ENCODE measurements at regions not wholly inside any gene's neighbourhood (a gene's known extent, or its start where the extent isn't known, plus 50 kb on each side); places are given as distances from the start of the nearest gene placed in this dataset.

DNA sequence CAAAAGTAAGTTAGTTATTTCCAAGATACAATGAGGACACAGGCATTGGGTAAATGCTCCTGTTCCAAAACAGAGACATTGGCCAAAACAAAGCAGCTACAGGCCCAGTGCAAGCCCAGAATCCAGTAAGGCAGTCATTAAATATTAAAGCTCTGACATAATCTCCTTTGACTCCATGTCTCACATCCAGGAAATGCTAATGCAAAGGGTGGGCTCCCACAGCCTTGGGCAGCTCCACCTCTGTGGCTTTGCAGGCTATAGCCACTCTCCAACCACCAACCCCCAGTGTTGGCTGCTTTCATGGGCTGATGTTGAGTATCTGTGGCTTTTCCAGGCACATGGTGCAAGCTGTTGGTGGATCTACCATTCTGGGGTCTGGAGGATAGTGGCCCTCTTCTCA lies 733.4 kb upstream of the SOX9 start:
- intact Hi-C loops (cut with micrococcal nuclease) = no loop called here
- DNase-seq = no peak
- CTCF ChIA-PET = no interaction called here

DNA sequence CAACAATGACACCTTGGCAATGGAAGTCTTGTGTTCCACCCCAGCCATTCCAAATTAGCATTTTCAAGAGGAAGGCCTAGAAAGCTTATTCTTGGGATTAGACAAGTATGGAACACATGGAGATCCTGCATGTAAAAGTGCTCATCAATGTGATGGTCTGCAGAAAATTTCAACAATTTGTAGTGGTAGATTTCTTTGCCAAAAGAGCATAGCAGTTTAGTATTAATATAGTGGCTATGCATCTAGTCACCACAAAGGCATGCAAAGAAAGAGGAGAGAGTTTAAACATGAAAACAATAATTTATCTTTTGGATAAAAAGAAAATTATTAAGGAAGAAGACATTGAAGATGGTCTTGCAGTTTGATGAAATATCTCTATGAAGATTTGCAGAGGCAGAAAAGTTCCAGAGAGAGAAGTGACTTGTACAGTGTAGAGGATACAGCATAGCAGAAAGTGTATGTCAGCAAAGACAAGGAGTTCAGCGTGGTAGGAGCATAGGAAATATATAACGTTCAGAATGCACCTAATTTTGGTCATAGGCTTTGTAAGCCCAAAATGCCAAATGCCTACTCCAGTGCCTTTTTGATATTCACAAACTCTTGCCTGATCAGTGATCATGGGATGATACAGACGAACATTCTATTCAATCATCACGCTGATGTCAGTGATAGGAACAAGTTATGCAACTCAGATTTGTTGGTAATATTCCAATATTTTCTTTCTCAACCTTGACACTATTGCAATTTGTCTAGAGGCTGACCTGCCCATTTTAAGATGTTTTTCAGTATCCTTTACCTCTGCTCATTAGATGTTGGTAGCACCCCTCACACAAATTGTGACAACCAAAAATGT lies 727.9 kb upstream of the SOX9 start:
- Histone ChIP-seq H3K4me2 (ENCODE audit: low read length) (no peak overlapping the region), H3K27ac (ENCODE audit: low read length) (no peak overlapping the region), H2AFZ (ENCODE audit: low read length) (no peak overlapping the region), H3K9ac (ENCODE audit: low read length) (no peak overlapping the region), H3K36me3 (ENCODE audit: low read depth, low read length) (no peaks in the 10 kb centered on the region), H3K9me2 (replicated peaks; ENCODE audit: low read length) (no peaks in the 10 kb centered on the region), H3K9me3 (ENCODE audit: low read length) (no peaks in the 10 kb centered on the region), H3K79me2 (ENCODE audit: low read length) (no peaks in the 10 kb centered on the region), H3K4me1 (ENCODE audit: insufficient read depth, low read length) (peaks cover 11% of the 10 kb centered on the region; the same call in 1 of the 2 replicates), H3K27me3 (ENCODE audit: low read length) (no peaks in the 10 kb centered on the region), H3F3A (ENCODE audit: low read length, unreplicated experiment) (no peaks in the 10 kb centered on the region), H4K20me1 (ENCODE audit: low read length) (no peaks in the 10 kb centered on the region), H3K4me3 (ENCODE audit: low read length) (no peak overlapping the region)
- intact Hi-C loops (cut with micrococcal nuclease) = no loop called here
- CTCF ChIA-PET = no interaction called here
- peak; percentile 41 for DNase-seq
- no peak for TF ChIP-seq EZH2phosphoT487 (IDR thresholded peaks at IDR 0.05; ENCODE audit: borderline replicate concordance, low read length)
- TF ChIP-seq, protein P1, sequence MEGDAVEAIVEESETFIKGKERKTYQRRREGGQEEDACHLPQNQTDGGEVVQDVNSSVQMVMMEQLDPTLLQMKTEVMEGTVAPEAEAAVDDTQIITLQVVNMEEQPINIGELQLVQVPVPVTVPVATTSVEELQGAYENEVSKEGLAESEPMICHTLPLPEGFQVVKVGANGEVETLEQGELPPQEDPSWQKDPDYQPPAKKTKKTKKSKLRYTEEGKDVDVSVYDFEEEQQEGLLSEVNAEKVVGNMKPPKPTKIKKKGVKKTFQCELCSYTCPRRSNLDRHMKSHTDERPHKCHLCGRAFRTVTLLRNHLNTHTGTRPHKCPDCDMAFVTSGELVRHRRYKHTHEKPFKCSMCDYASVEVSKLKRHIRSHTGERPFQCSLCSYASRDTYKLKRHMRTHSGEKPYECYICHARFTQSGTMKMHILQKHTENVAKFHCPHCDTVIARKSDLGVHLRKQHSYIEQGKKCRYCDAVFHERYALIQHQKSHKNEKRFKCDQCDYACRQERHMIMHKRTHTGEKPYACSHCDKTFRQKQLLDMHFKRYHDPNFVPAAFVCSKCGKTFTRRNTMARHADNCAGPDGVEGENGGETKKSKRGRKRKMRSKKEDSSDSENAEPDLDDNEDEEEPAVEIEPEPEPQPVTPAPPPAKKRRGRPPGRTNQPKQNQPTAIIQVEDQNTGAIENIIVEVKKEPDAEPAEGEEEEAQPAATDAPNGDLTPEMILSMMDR (conservative IDR thresholded peaks at IDR 0.05; ENCODE audit: low read depth, low read length) = no peak
- TF ChIP-seq EZH2 (IDR thresholded peaks at IDR 0.05; ENCODE audit: low read length, unreplicated experiment) = no peak
- POLR2A ChIA-PET (ENCODE audit: unreplicated experiment) = no interaction called here
- no TSS peak for BruUV-seq (replicated peaks)
- ATAC-seq = peak; percentile 31

More for the DNA sequence above, 733.4 kb upstream of the SOX9 start:
- Histone ChIP-seq H3K27me3 (ENCODE audit: low read length) (no peaks in the 10 kb centered on the region), H3K9me2 (replicated peaks; ENCODE audit: low read length) (no peaks in the 10 kb centered on the region), H3K36me3 (ENCODE audit: low read depth, low read length) (no peaks in the 10 kb centered on the region), H3K4me2 (ENCODE audit: low read length) (no peak overlapping the region), H2AFZ (ENCODE audit: low read length) (no peak overlapping the region), H3K4me1 (ENCODE audit: insufficient read depth, low read length) (peaks cover under 1% of the 10 kb centered on the region; the same call in 1 of the 2 replicates), H3K9ac (ENCODE audit: low read length) (no peak overlapping the region), H3K9me3 (ENCODE audit: low read length) (no peaks in the 10 kb centered on the region), H3K79me2 (ENCODE audit: low read length) (no peaks in the 10 kb centered on the region), H3K27ac (ENCODE audit: low read length) (no peak overlapping the region), H3K4me3 (ENCODE audit: low read length) (no peak overlapping the region), H3F3A (ENCODE audit: low read length, unreplicated experiment) (no peaks in the 10 kb centered on the region), H4K20me1 (ENCODE audit: low read length) (no peaks in the 10 kb centered on the region)
- TF ChIP-seq EZH2 (IDR thresholded peaks at IDR 0.05; ENCODE audit: low read length, unreplicated experiment) = no peak
- TF ChIP-seq, protein P1 (conservative IDR thresholded peaks at IDR 0.05; ENCODE audit: low read depth, low read length) = no peak
- no peak for TF ChIP-seq EZH2phosphoT487 (IDR thresholded peaks at IDR 0.05; ENCODE audit: borderline replicate concordance, low read length)
- no peak for ATAC-seq
- BruUV-seq (replicated peaks) = no TSS peak
- POLR2A ChIA-PET (ENCODE audit: unreplicated experiment) = no interaction called here

DNA sequence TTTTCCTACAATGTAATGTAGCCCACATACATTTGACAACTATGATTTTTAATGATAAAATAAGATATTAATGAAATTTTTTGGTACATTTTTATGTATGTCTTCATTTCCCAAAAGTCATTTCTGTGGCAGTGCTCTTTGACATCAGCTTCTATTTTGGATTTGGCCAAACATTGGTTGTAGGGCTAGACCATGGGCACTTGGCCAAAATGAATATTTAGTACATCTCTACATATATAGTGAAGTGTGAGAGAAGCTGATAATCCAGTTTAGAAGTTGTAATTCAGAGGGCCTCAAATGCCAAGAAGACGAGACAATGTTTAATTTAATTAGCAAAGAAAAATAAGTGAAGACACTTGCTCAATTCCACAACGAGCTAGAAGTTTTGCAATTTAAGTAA lies 724.9 kb upstream of the SOX9 start:
- no peaks in the 10 kb centered on the region for H3K79me2 ChIP-seq (ENCODE audit: low read length)
- H3F3A ChIP-seq (ENCODE audit: low read length, unreplicated experiment) = no peaks in the 10 kb centered on the region
- ATAC-seq = no peak
- H3K4me1 ChIP-seq (ENCODE audit: insufficient read depth, low read length) = peaks cover 11% of the 10 kb centered on the region; the same call in 1 of the 2 replicates
- no peak overlapping the region for H3K4me2 ChIP-seq (ENCODE audit: low read length)
- H3K27me3 ChIP-seq (ENCODE audit: low read length) = no peaks in the 10 kb centered on the region
- no peak overlapping the region for H2AFZ ChIP-seq (ENCODE audit: low read length)
- ChIA-PET POLR2A (ENCODE audit: unreplicated experiment) (no interaction called here), CTCF (no interaction called here)
- H3K4me3 ChIP-seq (ENCODE audit: low read length) = no peak overlapping the region
- no peak for DNase-seq
- no peaks in the 10 kb centered on the region for H3K9me3 ChIP-seq (ENCODE audit: low read length)
- H3K36me3 ChIP-seq (ENCODE audit: low read depth, low read length) = no peaks in the 10 kb centered on the region
- no peak overlapping the region for H3K9ac ChIP-seq (ENCODE audit: low read length)
- no TSS peak for BruUV-seq (replicated peaks)
- TF ChIP-seq, protein P1 (conservative IDR thresholded peaks at IDR 0.05; ENCODE audit: low read depth, low read length) = no peak
- TF ChIP-seq EZH2phosphoT487 (IDR thresholded peaks at IDR 0.05; ENCODE audit: borderline replicate concordance, low read length) (no peak), EZH2 (IDR thresholded peaks at IDR 0.05; ENCODE audit: low read length, unreplicated experiment) (no peak)
- no peak overlapping the region for H3K27ac ChIP-seq (ENCODE audit: low read length)
- no peaks in the 10 kb centered on the region for H4K20me1 ChIP-seq (ENCODE audit: low read length)
- intact Hi-C loops (cut with micrococcal nuclease) = no loop called here
- no peaks in the 10 kb centered on the region for H3K9me2 ChIP-seq (replicated peaks; ENCODE audit: low read length)
